Activated CD8-positive, alpha-beta T cell treated with anti-CD3 and anti-CD28 coated beads, Interleukin-2, amount 10 ng/mL, durations not matched to agents 7 days and 5 days (primary cell): ENCODE measurements at regions not wholly inside any gene's neighbourhood (a gene's known extent, or its start where the extent isn't known, plus 50 kb on each side); places are given as distances from the start of the nearest gene placed in this dataset.

Experiments used
- ATAC-seq: fragments of 150-1000 bp; cut with Tn5 transposase; one replicate; pipeline ENCODE4 v1.10.0; 2021; ENCODE audit warnings: moderate library complexity
- CTCF ChIA-PET: fragments of 350-600 bp; sonication (Branson Sonifier 250); formaldehyde crosslinking; loops from one replicate; lab custom pipeline; 2021; ENCODE audit warnings: antibody characterized with exemption; lab: Charles Lee
- POLR2A ChIA-PET: fragments of 350-600 bp; sonication (Branson Sonifier 250); formaldehyde crosslinking; loops from one replicate; lab custom pipeline; 2021; ENCODE audit warnings: antibody characterized with exemption; lab: Charles Lee
- DNase-seq: peaks from one replicate; pipeline ENCODE4 v3.0.0-alpha.2; 2020
- H3K27ac Mint-ChIP-seq: one replicate; pipeline ENCODE4 v1.8.0; 2021; ENCODE audit warnings: mild to moderate bottlenecking, mixed read lengths
- H3K27me3 Mint-ChIP-seq: one replicate; pipeline ENCODE4 v1.8.0; 2021; ENCODE audit warnings: low read depth, mixed read lengths
- H3K36me3 Mint-ChIP-seq: one replicate; pipeline ENCODE4 v1.8.0; 2021; ENCODE audit warnings: low read depth, mixed read lengths
- H3K4me1 Mint-ChIP-seq: one replicate; pipeline ENCODE4 v1.8.0; 2021; ENCODE audit warnings: low read depth, mixed read lengths
- H3K4me3 Mint-ChIP-seq: one replicate; pipeline ENCODE4 v1.8.0; 2021; ENCODE audit warnings: mild to moderate bottlenecking, mixed read lengths
- H3K9me3 Mint-ChIP-seq: one replicate; pipeline ENCODE4 v1.8.0; 2022; ENCODE audit warnings: mixed read lengths; ENCODE audit not compliant: insufficient read depth

DNA sequence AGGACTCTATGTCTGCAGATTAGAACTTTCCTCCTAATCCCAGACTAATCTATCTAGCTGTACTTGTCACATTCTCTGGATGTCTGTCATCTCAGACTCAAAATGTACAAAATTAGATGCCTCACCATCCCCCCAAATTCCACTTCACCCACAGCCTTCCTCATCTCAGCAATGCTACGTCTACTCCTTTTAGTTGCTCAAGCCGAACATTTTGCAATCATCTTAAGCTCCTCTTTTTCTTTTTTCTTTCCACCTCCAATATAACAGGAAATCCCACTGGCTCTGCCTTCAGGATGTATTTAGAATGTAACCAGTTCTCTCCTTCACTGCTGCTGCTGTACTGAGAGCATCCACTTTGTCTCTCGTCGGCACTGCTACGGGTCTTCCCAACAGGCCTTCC, 1091.8 kb downstream of the TBC1D22A start:
- Mint-ChIP-seq H3K4me1 (no peaks in the 10 kb centered on the region), H3K27ac (no peak overlapping the region), H3K27me3 (peaks cover 7% of the 10 kb centered on the region), H3K36me3 (no peaks in the 10 kb centered on the region), H3K9me3 (no peaks in the 10 kb centered on the region), H3K4me3 (no peak overlapping the region)
- no peak for DNase-seq
- ChIA-PET CTCF (no interaction called here), POLR2A (no interaction called here)
- no peak for ATAC-seq

DNA sequence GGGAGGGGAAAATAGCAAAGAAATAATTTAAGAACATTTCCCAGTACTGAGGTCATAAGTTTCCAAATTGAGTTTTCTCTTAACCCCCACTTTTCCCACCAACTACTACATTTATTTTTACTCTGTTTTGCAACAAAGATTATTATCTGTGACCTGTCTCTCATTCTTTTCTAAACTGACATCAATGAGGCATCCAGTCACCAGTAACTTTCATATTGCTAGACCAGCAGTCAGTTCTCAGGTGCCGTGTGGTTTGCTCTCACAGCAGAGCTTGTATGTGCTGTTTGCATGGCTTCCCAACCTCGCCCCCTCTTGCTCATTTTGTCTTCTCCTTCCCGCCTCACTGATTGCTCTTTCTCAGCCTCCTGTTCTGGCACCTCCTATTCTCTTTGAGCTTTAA, 1091.3 kb downstream of the TBC1D22A start:
- no peak for ATAC-seq

DNA sequence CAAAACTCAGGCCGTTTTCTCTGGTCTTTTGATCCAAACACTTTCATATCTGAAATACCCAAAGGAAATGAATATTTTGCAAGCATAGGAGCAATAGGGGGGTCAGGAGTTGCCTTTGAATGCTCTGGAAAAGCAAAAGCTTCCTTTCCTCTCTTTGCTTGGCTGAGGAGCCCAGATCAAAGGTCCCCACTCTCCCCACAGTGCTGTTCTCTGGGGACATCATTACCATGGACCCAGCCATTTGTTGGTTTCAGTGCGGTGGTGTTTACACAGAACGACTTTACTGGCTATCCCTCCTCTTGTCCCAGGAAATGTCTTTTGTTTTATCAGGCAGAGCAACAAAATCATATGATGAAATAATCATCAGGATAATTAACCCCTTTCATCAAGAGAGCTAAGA, 1089.1 kb downstream of the TBC1D22A start:
- DNase-seq (no peak), ATAC-seq (no peak)
- Mint-ChIP-seq H3K4me3 (no peak overlapping the region), H3K9me3 (no peaks in the 10 kb centered on the region), H3K4me1 (no peaks in the 10 kb centered on the region), H3K27ac (no peak overlapping the region), H3K27me3 (peaks cover 3% of the 10 kb centered on the region), H3K36me3 (no peaks in the 10 kb centered on the region)
- ChIA-PET POLR2A (no interaction called here), CTCF (no interaction called here)

More for the DNA sequence above, 1091.3 kb downstream of the TBC1D22A start:
- no peaks in the 10 kb centered on the region for H3K36me3 Mint-ChIP-seq
- ChIA-PET POLR2A (no interaction called here), CTCF (no interaction called here)
- H3K9me3 Mint-ChIP-seq: no peaks in the 10 kb centered on the region
- peaks cover 7% of the 10 kb centered on the region for H3K27me3 Mint-ChIP-seq
- H3K4me1 Mint-ChIP-seq: no peaks in the 10 kb centered on the region
- no peak for DNase-seq
- H3K4me3 Mint-ChIP-seq: no peak overlapping the region
- H3K27ac Mint-ChIP-seq: no peak overlapping the region

GRCh38 chr22:47850644-47851151, 1088.2 kb downstream of the TBC1D22A start:
- CTCF ChIA-PET: no interaction called here
- Mint-ChIP-seq H3K27ac (no peak overlapping the region), H3K4me1 (no peaks in the 10 kb centered on the region), H3K9me3 (no peaks in the 10 kb centered on the region), H3K4me3 (no peak overlapping the region), H3K27me3 (peaks cover 3% of the 10 kb centered on the region), H3K36me3 (no peaks in the 10 kb centered on the region)
- POLR2A ChIA-PET: no interaction called here
- ATAC-seq (no peak), DNase-seq (no peak)

DNA sequence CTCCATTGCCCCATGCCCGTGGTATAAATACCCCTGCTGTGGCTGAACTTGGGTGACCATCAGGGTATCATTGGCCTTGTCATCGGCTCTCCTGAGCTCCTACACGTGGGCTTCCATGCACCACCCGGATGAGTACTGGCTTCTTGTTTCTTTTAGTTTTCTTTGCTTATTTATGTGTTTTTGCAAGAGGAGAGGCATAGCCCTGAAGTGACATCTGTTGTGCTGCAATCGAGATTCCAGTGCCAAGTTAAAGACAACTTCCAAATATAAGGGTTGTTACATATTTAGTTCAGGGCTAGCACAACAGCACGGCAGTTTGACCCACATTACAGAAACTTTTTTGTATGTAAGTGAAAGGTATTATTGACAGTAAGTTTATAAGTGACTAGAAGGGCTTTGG, 1087.1 kb downstream of the TBC1D22A start:
- Mint-ChIP-seq H3K36me3 (no peaks in the 10 kb centered on the region), H3K9me3 (no peaks in the 10 kb centered on the region), H3K4me3 (no peak overlapping the region), H3K27ac (no peak overlapping the region), H3K4me1 (no peaks in the 10 kb centered on the region), H3K27me3 (peaks cover 3% of the 10 kb centered on the region)
- ChIA-PET POLR2A (no interaction called here), CTCF (no interaction called here)
- ATAC-seq (no peak), DNase-seq (no peak)

- H3K4me3 Mint-ChIP-seq: no peak overlapping the region
- H3K27me3 Mint-ChIP-seq: peaks cover 3% of the 10 kb centered on the region
- CTCF ChIA-PET: no interaction called here
- ATAC-seq: no peak
- H3K27ac Mint-ChIP-seq: no peak overlapping the region
- DNase-seq: no peak
- no peaks in the 10 kb centered on the region for H3K36me3 Mint-ChIP-seq
- POLR2A ChIA-PET: no interaction called here
- H3K9me3 Mint-ChIP-seq: no peaks in the 10 kb centered on the region
- H3K4me1 Mint-ChIP-seq: no peaks in the 10 kb centered on the region
Measured at GRCh38 chr22:47848184-47848920, 1085.9 kb downstream of the TBC1D22A start.

DNA sequence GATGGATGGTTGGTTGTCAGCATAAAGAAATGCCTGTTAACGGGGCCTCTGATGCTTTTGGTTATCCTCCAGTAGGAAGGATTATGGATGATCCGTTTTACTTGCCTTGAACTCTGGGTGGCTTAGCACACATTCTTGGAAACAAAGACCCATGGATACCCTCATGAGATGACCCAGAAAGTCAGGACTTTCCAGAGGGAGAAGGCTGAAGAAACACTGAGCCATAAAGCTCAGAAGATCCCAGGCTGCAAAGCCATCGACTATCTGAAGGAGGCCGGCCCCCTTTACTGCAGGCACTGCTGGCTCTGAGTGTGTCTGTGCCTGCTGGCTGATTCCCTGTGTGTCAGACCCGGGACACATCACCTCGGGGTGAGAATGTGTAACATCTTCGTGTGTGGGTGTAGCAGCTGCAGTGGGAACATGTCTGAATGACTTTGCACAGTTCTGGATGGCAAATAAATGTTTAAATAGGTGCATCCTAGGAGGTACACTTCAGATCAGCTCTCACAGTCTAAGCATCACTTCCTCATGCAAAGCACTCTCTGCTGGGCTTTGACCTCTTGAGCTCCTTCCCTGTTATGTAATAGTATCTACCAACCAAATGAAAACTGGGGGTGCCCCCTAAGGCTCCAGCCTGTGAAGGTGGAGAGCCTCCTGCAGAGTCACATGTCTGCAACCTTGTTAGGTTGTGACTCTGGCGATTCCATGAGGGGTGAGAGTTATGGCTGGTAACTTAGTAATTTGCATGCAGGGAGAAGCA, 1084.9 kb downstream of the TBC1D22A start:
- ChIA-PET POLR2A (no interaction called here), CTCF (no interaction called here)
- Mint-ChIP-seq H3K27ac (no peak overlapping the region), H3K36me3 (no peaks in the 10 kb centered on the region), H3K9me3 (no peaks in the 10 kb centered on the region), H3K27me3 (peaks cover under 1% of the 10 kb centered on the region), H3K4me3 (no peak overlapping the region), H3K4me1 (no peaks in the 10 kb centered on the region)
- DNase-seq (no peak), ATAC-seq (no peak)

- Mint-ChIP-seq H3K4me1 (no peaks in the 10 kb centered on the region), H3K36me3 (no peaks in the 10 kb centered on the region), H3K9me3 (no peaks in the 10 kb centered on the region), H3K27me3 (no peaks in the 10 kb centered on the region), H3K27ac (no peak overlapping the region), H3K4me3 (no peak overlapping the region)
- DNase-seq (no peak), ATAC-seq (no peak)
- ChIA-PET CTCF (no interaction called here), POLR2A (no interaction called here)
Measured at GRCh38 chr22:47846206-47846605, 1083.8 kb downstream of the TBC1D22A start.

GRCh38 chr22:47842119-47842518, 1079.7 kb downstream of the TBC1D22A start:
- CTCF ChIA-PET: no interaction called here

GRCh38 chr22:47841156-47841555, 1078.7 kb downstream of the TBC1D22A start:
- Mint-ChIP-seq H3K4me1 (no peaks in the 10 kb centered on the region), H3K36me3 (no peaks in the 10 kb centered on the region), H3K4me3 (no peak overlapping the region), H3K27me3 (no peaks in the 10 kb centered on the region), H3K9me3 (no peaks in the 10 kb centered on the region), H3K27ac (no peak overlapping the region)
- DNase-seq (no peak), ATAC-seq (no peak)
- POLR2A ChIA-PET: no interaction called here
- CTCF ChIA-PET: no interaction called here

More at GRCh38 chr22:47842119-47842518, 1079.7 kb downstream of the TBC1D22A start:
- no peaks in the 10 kb centered on the region for H3K4me1 Mint-ChIP-seq
- H3K27me3 Mint-ChIP-seq: no peaks in the 10 kb centered on the region
- no peak overlapping the region for H3K4me3 Mint-ChIP-seq
- H3K27ac Mint-ChIP-seq: no peak overlapping the region
- H3K36me3 Mint-ChIP-seq: no peaks in the 10 kb centered on the region
- POLR2A ChIA-PET: no interaction called here
- no peaks in the 10 kb centered on the region for H3K9me3 Mint-ChIP-seq
- ATAC-seq: no peak
- DNase-seq: no peak

- no peaks in the 10 kb centered on the region for H3K27me3 Mint-ChIP-seq
- ATAC-seq: no peak
- no peaks in the 10 kb centered on the region for H3K36me3 Mint-ChIP-seq
- H3K4me3 Mint-ChIP-seq: no peak overlapping the region
- no peaks in the 10 kb centered on the region for H3K4me1 Mint-ChIP-seq
- POLR2A ChIA-PET: no interaction called here
- no peaks in the 10 kb centered on the region for H3K9me3 Mint-ChIP-seq
- H3K27ac Mint-ChIP-seq: no peak overlapping the region
- CTCF ChIA-PET: interaction anchor here (0.6 kb wide), 1 partner anchor 67 kb away, joined by 3 read pairs; no protein-coding TSS in a partner anchor
- DNase-seq: no peak
Measured at GRCh38 chr22:47839595-47840227, 1077.3 kb downstream of the TBC1D22A start.

DNA sequence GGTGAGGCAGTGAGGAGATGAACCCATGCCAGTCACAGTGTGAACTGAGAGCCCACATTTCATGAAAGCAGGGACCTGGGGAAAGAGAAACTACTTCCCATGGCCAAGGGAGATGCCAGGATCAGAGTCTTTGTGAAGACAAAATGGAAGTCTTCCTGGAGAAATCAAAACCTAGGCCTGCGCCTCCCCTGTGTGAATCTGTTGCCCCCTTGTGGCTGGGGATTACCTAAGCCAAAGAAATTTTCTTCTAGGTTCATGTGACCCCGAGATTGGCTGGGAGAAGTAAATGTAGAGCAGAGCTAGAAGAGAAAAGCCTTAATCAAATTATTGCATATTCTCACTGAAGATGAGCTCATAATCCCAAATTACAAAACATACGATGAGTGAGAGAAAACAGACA, 1075.3 kb downstream of the TBC1D22A start:
- DNase-seq (peak; percentile 22), ATAC-seq (no peak)
- ChIA-PET POLR2A (no interaction called here), CTCF (no interaction called here)
- Mint-ChIP-seq H3K36me3 (no peaks in the 10 kb centered on the region), H3K4me3 (no peak overlapping the region), H3K27ac (no peak overlapping the region), H3K27me3 (no peaks in the 10 kb centered on the region), H3K9me3 (no peaks in the 10 kb centered on the region), H3K4me1 (no peaks in the 10 kb centered on the region)
